NAMALWA (cell line): ENCODE measurements at regions not wholly inside any gene's neighbourhood (a gene's known extent, or its start where the extent isn't known, plus 50 kb on each side); places are given as distances from the start of the nearest gene placed in this dataset.
"Not testable (repeated sequence)": the region's sequence is repeated elsewhere in the genome, so short reads cannot be mapped to it uniquely, and the experiment has no call there.

Experiments used
- DNase-seq: peaks from one replicate; pipeline ENCODE4 v3.0.0-alpha.2; 2015; ENCODE audit warnings: low spot score

DNA sequence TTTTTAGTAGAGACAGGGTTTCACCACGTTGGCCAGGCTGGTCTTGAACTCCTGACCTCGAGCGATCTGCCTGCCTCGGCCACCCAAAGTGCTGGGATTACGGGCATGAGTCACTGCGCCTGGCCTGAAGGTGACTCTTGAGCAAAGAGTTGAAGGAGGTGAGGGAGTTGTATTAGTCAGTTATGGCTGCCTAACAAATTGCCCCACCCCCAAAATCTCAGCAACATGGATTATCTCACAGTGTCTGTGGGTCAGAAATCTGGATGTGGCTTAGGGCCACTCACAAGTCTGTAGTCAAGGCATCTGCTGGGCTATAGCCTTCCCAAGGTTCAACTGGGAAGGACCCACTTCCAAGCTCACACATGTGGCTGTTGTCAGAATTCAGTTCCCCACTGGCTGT, 52.8 kb upstream of the ADGRE5 start:
- no peak for DNase-seq

DNA sequence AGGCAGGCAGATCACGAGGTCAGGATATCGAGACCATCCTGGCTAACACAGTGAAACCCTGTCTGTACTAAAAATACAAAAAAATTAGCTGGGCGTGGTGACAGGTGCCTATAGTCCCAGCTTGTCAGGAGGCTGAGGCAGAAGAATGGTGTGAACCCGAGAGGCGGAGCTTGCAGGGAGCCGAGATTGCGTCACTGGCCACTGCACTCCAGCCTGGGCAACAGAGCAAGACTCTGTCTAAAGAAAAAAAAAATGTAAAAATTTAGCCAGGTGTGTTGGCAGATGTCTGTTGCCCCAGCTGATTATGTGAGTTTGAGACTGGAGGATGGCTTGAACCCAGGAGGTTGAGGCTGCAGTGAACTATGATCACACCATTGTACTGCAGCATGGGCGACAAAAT, 54.2 kb upstream of the ADGRE5 start:
- DNase-seq = not testable (repeated sequence)

DNA sequence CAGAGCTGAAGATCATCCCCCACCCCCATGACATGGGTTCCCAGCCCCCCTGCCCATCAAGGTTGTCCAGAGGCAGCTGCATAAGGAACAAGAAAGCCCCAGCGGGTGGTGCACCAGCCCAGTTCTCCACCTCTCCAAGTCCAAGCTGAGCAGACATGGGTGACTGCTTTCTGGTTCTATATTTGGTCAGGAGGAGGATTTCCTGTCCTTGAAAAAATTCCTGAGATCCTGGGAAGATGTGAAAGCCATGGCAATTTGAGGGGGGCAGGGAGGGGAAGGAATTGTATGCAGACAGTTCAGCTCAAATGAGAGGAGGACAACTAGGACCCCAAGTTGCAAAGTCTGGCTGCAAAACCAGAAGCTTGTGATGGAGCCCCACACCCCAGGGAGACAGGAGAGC, 55.4 kb upstream of the ADGRE5 start:
- no peak for DNase-seq

- no peak for DNase-seq
Measured at GRCh38 chr19:14325134-14325533, 56.1 kb upstream of the ADGRE5 start.

DNA sequence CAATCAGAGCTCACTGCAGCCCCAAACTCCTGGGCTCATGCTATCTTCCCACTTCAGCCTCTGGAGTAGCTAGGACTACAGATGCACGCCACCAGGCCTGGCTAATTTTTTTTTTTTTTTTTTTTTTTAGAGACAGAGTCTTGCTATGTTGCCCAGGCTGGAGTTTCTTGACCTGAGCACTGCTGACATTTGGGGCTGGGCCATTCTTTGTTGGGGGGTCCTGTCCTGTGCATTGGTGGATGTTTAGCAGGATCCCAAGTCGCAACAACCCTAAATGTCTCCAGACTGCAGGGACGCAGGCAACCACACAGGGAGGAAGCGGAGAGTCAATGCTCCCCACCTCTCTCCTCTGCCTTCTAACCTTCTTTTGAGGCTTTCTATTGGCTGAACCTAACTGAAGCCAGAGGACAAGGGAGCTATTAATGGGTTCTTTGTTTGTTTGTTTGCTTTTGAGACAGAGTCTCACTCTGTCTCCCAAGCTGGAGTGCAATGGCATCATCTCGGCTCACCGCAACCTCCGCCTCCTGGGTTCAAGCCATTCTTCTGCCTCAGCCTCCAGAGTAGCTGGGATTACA, 58.3 kb upstream of the ADGRE5 start:
- no peak for DNase-seq

DNA sequence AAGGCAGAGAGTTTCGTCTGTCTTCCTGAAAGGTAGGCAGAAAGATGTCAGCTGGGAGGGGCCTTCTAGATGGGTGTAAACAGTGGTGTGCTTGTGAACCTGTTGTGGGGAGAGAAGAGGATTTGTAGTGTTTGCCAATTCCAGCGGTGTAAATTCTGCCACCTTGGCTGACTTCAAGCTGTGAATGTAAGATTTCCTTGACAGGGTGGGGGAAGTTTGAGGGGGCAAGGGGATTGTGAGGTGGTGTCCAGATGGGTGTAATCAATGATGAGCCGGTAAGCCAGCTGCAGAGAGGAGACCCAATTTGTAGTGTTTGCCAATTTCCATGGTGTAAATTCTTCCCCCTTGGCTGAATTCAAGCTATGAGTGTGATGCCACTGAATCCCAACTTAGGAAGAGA, 61.0 kb upstream of the ADGRE5 start:
- DNase-seq = no peak

GRCh38 chr19:14319720-14320119, 61.5 kb upstream of the ADGRE5 start:
- DNase-seq = not testable (repeated sequence)

- DNase-seq = no peak
Measured at GRCh38 chr19:14318873-14319272, 62.4 kb upstream of the ADGRE5 start.

GRCh38 chr19:14317157-14317556, 64.1 kb upstream of the ADGRE5 start:
- no peak for DNase-seq

- DNase-seq = no peak
Measured at GRCh38 chr19:14315433-14315832, 65.8 kb upstream of the ADGRE5 start.

GRCh38 chr19:14310055-14310454, 71.2 kb upstream of the ADGRE5 start:
- no peak for DNase-seq

DNA sequence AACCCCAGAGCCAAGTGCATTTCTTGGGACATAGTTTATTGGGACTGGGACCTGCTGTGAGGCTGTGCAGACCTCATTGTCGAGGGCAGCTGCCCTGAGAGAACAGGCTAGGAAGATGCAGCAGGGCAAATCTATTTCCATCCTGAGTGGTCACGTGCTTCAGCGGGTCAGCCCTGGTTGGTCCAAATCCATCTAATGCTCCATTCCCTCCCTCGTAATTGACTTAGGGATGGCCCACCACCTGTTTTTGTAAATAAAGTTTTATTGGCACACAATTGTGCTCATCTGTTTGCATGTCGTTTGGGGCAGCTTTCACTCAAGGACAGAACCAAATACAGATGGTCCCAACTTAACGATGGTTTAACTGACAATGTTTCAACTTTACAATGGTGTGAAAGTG, 75.5 kb upstream of the ADGRE5 start:
- no peak for DNase-seq

- DNase-seq = no peak
Measured at GRCh38 chr19:14301150-14301549, 80.1 kb upstream of the ADGRE5 start.

- DNase-seq = no peak
Measured at GRCh38 chr19:14300303-14300702, 80.9 kb upstream of the ADGRE5 start.

GRCh38 chr19:14299224-14299827, 81.9 kb upstream of the ADGRE5 start:
- DNase-seq = not testable (repeated sequence)

DNA sequence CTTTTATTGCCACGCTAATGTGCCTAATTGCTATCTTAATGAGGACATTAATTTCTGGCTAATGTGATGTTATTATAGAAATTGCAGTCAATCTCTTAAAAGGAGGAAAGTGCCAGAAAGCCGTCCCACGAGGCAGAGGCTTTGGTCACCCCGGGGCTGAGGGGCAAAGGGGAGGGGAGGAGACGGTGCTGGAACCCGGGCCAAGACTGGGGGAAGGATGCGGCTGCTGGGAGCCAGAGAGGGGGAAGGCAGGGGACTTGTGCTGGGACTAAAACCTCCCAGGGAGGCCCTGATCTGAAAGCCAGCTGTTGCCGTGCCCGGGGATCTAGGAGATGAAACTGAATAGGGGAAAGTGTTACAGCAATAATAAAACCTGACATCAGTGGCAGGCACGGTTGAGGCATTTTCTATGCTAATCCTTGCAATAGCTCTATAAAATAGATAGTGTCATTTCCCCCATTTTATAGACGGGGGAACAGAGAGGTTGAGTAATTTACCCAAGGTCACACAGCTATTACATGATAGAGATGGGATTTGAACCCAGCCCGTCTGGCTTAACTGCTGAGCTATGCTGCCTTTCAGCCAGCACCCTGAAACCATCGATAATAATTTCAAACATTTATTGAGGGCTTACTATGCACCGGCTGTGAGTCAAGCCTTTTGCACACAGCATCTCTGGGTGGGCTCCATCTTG, 83.2 kb upstream of the ADGRE5 start:
- DNase-seq = not testable (repeated sequence)

GRCh38 chr19:14294974-14295373, 86.3 kb upstream of the ADGRE5 start:
- DNase-seq = peak; percentile 90

GRCh38 chr19:14293816-14294170, 87.5 kb upstream of the ADGRE5 start:
- DNase-seq = not testable (repeated sequence)

DNA sequence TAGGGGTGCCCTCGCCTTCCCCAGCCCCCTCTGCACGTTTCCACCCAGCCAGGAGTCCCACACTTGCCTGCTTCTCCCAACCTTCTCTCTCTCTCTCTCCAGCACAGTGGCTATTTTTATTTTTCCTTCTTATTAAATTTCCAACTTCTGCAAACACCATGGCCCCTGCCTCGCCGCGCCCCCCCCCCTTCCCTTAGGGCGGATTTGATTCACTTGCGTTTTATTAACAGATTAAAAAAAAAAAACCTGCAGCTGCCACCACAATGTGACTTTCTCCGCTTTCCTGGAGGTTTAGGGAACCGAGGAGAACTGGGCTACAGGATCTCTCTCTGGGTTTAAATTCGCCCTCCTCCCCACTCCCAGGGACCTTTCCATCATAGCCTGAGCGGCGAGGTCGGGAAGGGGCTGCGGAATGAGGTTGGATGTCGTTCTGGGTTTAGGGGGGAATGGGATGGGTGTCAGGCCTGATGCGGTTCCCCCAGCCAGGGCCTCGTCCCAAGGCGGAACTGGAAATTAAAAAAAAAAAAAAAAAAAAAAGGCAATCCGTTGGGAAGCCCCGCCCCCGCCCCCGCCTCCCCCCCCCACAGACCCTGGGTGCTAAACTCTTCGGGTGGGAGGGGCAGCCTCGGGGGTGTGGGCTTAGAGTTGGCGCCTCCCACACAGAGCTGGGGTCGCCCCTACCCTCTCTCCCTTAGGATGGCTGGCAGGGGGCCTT, 87.3 kb upstream of the ADGRL1 start:
- not testable (repeated sequence) for DNase-seq

GRCh38 chr19:14289810-14290209, 83.8 kb upstream of the ADGRL1 start:
- not testable (repeated sequence) for DNase-seq

GRCh38 chr19:14287837-14288236, 81.9 kb upstream of the ADGRL1 start:
- not testable (repeated sequence) for DNase-seq

DNA sequence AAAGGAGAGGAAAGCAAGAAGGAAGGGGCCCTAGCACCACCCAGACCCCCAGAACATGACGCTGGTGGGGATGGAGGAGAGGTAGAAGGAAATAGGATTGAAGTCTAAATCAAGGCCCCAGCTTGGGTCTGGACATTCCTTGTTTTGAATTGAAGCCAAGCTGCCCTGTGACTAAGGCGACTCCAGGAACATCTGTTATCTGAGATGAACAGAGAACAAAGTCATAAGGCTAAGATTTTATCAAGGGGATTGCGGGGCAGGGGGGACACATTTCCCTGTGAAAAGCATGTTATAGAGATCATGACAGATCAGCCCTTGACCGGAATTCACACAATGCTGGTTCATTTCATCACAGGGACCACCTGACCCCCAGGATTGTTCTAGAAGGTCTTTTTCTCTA, 80.6 kb upstream of the ADGRL1 start:
- not testable (repeated sequence) for DNase-seq

- not testable (repeated sequence) for DNase-seq
Measured at GRCh38 chr19:14285726-14286125, 79.8 kb upstream of the ADGRL1 start.
